Lower leg skin (tissue), 4 donors: ENCODE measurements at regions not wholly inside any gene's neighbourhood (a gene's known extent, or its start where the extent isn't known, plus 50 kb on each side); places are given as distances from the start of the nearest gene placed in this dataset.
A peak's percentile ranks its signal among the peaks of the same experiment; 100 is the strongest.

Experiments
- DNase-seq, 2 donors: peaks; one replicate each; pipeline ENCODE4 v3.0.0-alpha.2; 2019; ENCODE audit warnings: low spot score in 2 of 2
- H3K4me3 ChIP-seq: fragments of 200-600 bp; sonication (generic); 2 replicates; pipeline ENCODE4 v1.5.1; 2017; ENCODE audit warnings: mild to moderate bottlenecking, low read depth; ENCODE audit not compliant: poor library complexity, severe bottlenecking
- POLR2A ChIP-seq, 2 donors: fragments of 450-650 bp; IDR thresholded peaks; one replicate each; pipeline ENCODE4 v1.6.1; 2016 to 2017; ENCODE audit warnings: antibody characterized with exemption in 2 of 2, mild to moderate bottlenecking in 1 of 2, moderate library complexity in 1 of 2
- WGBS, 2 donors: methylation state at CpG; one replicate each; pipeline ENCODE4 v1.1.5; 2018; 5-methylcytosine and 5-hydroxymethylcytosine counted together
- intact Hi-C: fragments of 100-400 bp; cut with DNase I; formaldehyde crosslinking; loops from one replicate; pipeline ENCODE4 v1.15.0; 2023; ENCODE audit warnings: low total_unique reads
- TF ChIP-seq, protein P1 (sequence below), 3 donors: fragments of 450-650 bp; IDR thresholded peaks; one replicate each; pipeline ENCODE4 v1.5.1; 2016; ENCODE audit warnings: antibody characterized with exemption in 3 of 3, mild to moderate bottlenecking in 3 of 3, moderate library complexity in 2 of 3

DNA sequence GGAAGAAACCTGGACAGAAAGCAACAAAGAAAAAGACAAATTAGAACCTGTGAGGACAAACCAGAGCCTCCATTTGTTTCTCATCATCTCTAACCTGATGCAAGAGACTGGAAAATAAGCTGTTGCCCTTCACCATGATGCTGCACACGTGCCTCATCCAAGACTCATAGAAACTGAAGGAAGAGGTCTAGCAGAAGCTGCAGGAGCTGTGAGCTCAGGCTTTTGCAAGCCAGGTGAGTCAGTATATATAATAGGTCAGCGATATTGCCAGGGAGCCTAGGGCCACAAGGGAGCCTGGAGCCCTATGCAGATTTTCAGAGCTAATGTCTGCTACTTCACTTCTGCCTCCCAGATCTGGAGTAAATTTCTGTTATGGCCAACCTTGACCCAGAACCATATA, 163.1 kb downstream of the LNPK start:
- TF ChIP-seq, protein P1, sequence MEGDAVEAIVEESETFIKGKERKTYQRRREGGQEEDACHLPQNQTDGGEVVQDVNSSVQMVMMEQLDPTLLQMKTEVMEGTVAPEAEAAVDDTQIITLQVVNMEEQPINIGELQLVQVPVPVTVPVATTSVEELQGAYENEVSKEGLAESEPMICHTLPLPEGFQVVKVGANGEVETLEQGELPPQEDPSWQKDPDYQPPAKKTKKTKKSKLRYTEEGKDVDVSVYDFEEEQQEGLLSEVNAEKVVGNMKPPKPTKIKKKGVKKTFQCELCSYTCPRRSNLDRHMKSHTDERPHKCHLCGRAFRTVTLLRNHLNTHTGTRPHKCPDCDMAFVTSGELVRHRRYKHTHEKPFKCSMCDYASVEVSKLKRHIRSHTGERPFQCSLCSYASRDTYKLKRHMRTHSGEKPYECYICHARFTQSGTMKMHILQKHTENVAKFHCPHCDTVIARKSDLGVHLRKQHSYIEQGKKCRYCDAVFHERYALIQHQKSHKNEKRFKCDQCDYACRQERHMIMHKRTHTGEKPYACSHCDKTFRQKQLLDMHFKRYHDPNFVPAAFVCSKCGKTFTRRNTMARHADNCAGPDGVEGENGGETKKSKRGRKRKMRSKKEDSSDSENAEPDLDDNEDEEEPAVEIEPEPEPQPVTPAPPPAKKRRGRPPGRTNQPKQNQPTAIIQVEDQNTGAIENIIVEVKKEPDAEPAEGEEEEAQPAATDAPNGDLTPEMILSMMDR (IDR thresholded peaks at IDR 0.05) = no peak
- TF ChIP-seq POLR2A (IDR thresholded peaks at IDR 0.05) = no peak
- H3K4me3 ChIP-seq = no peak overlapping the region
- 70 to 83% methylated on average over 2 of the region's 2 CpGs for WGBS, 2 donors
- no peak for DNase-seq
- intact Hi-C loops = no loop called here

DNA sequence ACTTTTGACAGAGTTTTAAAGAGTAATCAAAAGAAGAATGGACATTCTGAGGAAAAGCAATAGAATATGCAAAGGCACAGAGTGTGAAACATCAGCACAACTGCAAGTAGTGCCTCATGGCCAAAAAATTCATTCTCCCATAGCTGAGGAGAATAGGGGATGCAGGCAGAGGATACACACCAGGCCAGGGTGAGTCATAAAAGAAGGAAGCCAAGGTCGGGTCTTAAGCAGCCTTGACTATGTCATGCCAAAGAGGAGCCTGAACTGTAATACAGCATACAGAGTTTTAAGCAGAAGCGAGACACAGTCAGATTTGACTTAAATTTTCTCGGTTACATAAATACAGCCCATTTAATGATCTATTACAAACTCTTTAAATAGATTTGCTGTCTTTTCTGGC, 165.0 kb downstream of the LNPK start:
- intact Hi-C loops = no loop called here
- peak in 1 of 2 donors; percentile 23 for DNase-seq
- H3K4me3 ChIP-seq = no peak overlapping the region
- WGBS, 2 donors = 54 to 59% methylated on average over 3 of the region's 3 CpGs
- no peak for TF ChIP-seq POLR2A (IDR thresholded peaks at IDR 0.05)
- TF ChIP-seq, protein P1 (IDR thresholded peaks at IDR 0.05) = no peak

DNA sequence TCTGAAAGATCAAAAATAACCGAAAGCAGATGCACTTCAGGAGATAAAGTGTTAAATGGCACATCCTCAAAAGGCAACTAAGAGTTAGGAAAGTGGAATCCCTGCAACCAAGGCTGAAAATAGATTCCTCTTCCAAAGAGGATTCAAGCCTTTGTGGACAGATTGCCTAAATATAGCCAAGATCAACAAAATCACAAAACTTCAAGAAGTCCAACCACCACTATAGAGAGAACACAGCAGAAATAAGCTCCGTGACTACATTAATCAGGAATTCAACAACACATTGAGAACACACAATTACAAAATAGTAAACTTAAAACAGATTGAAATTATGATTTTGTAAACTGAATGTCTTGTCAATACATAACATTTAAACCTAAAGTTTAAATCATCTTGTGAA, 165.7 kb downstream of the LNPK start:
- no peak for DNase-seq
- WGBS, 2 donors = 80 to 81% methylated on average over 2 of the region's 2 CpGs
- intact Hi-C loops = no loop called here
- no peak for TF ChIP-seq POLR2A (IDR thresholded peaks at IDR 0.05)
- TF ChIP-seq, protein P1 (IDR thresholded peaks at IDR 0.05) = no peak
- no peak overlapping the region for H3K4me3 ChIP-seq

DNA sequence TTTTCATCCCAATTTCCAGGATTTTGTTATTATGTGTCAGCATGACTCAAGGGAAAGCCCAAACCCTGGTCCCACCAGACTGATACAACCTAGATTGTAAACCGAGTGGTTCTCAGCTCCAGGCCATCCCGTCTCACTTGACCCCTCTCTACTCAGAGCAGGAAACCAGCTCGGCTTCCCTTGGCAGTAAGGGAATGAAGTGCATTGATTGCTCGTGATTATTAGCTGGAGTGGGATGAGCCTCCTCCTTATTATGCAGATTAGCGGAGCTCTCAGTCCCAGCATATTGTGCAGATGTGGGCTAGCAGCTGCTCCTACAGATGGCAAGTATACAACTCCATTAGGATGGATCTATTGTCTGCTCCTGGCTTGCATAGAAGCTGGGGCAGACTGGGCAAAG, 167.6 kb downstream of the LNPK start:
- WGBS, 2 donors = 48 to 62% methylated on average over 5 of the region's 5 CpGs
- no peak for DNase-seq
- intact Hi-C loops = no loop called here
- no peak overlapping the region for H3K4me3 ChIP-seq
- TF ChIP-seq, protein P1 (IDR thresholded peaks at IDR 0.05) = no peak
- no peak for TF ChIP-seq POLR2A (IDR thresholded peaks at IDR 0.05)

DNA sequence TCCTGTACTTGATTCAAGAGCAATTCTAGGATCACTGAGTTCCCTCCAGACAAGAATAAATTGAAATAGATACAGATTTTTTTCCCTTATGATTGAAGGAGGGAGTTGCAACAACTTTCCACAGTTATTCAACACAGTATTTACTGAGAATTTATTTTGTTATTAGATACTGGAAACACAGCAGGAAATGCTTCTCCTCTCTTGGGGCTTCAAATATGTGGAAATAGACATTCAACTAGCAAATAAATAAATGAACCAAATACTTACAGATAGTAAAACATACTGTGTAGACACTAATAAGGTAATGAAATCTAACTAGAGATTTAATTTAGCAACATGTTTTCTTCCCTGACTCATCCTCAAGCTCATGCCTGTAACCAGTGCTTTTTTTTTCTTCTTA, 169.2 kb downstream of the LNPK start:
- no peak for DNase-seq
- intact Hi-C loops = no loop called here
- TF ChIP-seq, protein P1 (IDR thresholded peaks at IDR 0.05) = no peak
- TF ChIP-seq POLR2A (IDR thresholded peaks at IDR 0.05) = no peak
- H3K4me3 ChIP-seq = no peak overlapping the region

DNA sequence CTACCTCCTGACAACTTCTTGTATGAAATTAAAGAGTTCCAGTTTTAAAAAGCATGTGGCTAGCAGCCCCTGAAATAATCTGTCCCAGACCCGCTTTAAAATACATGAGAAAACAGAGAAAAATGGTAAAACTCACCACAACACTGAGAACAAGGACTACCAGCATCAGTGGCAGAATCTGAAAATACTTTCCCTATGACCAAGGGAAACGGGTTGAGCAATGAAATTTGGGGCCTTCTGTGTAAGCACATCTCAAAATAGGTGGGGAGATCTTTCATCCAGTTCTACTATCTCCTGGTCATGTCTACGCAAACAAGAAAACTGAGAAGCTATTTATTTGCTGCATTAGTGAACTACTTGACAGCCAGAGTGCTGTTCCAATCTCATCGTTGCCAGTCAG, 172.3 kb downstream of the LNPK start:
- H3K4me3 ChIP-seq = no peak overlapping the region
- no peak for DNase-seq
- TF ChIP-seq, protein P1 (IDR thresholded peaks at IDR 0.05) = no peak
- no peak for TF ChIP-seq POLR2A (IDR thresholded peaks at IDR 0.05)
- 71 to 81% methylated on average over 4 of the region's 4 CpGs for WGBS, 2 donors
- intact Hi-C loops = no loop called here
